Esophagus squamous epithelium (tissue), 4 donors: ENCODE measurements at regions not wholly inside any gene's neighbourhood (a gene's known extent, or its start where the extent isn't known, plus 50 kb on each side); places are given as distances from the start of the nearest gene placed in this dataset.

Source experiments
- CTCF ChIP-seq, 6 experiments: fragments of 450-650 bp in 4 of 6; fragments of 200-600 bp in 2 of 6; sonication (generic) in 2 of 6; IDR thresholded peaks; one replicate each; pipeline ENCODE4 v1.5.1; 2016 to 2019; ENCODE audit warnings: antibody characterized with exemption in 6 of 6, mild to moderate bottlenecking in 4 of 6, moderate library complexity in 4 of 6
- POLR2A ChIP-seq, 4 donors: fragments of 450-650 bp; IDR thresholded peaks; one replicate each; pipeline ENCODE4 v1.6.1; 2017; ENCODE audit warnings: antibody characterized with exemption in 4 of 4, mild to moderate bottlenecking in 4 of 4, moderate library complexity in 3 of 4

GRCh38 chr20:4444404-4444803 is 195.3 kb upstream of the ADRA1D start:
- no peak for TF ChIP-seq CTCF (IDR thresholded peaks at IDR 0.05)
- no peak for TF ChIP-seq POLR2A (IDR thresholded peaks at IDR 0.05)
